Putamen (tissue), 1 donor: ENCODE measurements at regions not wholly inside any gene's neighbourhood (a gene's known extent, or its start where the extent isn't known, plus 50 kb on each side); places are given as distances from the start of the nearest gene placed in this dataset.

ENCODE experiments used
- DNase-seq: peaks from one replicate; pipeline ENCODE4 v3.0.0-alpha.2; 2016; ENCODE audit warnings: low spot score

DNA sequence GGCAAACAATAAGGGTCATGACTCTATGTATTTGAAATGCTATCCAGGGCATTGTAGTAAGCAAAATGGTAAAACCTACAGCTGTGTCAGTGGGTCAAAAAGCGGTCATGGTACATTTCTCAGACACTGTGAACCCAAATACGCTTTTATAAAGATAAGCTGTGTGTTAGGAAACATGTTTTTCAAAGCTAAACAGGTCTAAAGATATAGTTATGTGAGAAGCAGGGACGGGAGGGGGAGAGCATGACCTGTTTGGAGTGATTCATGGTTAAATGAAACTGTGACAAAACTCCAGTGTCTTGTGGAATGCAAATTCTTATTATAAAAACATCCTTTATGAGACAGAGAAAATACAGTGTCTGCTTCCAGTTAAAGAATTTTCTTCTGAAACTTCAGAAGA lies 205.4 kb upstream of the BMP2 start:
- DNase-seq, result no peak

DNA sequence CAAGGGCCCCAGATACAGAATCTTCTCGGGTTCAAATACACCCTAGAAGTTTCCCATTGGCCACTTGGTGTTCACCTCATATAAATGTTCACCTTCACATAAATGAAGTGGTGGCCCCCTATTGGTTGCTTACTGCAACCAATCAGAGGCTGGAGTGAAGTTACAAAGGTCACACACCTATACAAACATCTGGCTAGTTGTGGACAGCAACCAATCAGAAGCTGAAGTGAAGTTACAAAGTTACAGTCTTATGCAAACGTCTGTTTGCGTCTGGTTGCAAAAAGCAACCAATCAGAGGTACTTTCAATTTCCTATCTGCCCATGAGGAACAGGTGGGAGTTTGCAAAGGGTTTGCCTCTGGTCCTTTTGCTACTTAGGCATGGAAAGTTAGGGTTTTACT lies 206.5 kb upstream of the BMP2 start:
- DNase-seq, result no peak

DNA sequence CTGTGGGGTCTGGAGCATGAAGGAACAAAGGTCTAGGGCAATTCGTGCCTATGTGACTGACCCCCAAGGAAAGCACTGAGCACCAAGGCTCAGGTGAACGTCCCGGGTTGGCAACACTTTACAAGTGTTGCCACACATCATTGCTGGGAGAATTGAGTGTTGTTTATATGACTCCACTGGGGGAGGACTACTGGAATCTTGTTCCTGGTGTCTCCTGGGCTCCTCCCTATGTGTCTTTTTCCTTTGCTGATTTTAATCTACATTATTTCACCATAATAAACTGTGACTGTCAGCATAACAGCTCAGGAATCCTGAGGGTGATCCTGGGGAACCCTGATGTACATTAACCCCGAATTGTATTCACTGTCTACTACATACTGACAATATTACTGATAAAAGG lies 207.7 kb upstream of the BMP2 start:
- no peak for DNase-seq

DNA sequence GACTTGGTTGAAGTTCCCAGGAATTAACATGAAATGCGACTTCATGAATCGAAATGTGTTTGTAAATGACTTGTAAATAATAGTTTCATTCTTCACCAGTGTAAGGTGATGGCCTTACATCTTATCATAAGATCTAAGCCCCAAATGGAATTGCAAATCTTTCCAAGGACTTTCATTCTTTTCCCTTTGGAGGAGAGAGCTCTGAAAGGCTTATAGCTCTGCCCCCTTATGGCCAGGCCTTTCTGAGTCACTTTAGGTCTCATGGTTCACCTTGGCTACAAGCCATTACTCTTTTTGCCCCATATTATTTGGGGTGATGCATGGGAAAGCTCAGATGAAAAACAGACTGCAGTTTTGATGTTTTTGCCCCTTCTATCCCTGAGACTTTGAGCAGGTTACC lies 209.1 kb upstream of the BMP2 start:
- DNase-seq, result no peak

- DNase-seq, result no peak
These were observed 233.6 kb upstream of the BMP2 start for GRCh38 chr20:6533761-6534479.

DNA sequence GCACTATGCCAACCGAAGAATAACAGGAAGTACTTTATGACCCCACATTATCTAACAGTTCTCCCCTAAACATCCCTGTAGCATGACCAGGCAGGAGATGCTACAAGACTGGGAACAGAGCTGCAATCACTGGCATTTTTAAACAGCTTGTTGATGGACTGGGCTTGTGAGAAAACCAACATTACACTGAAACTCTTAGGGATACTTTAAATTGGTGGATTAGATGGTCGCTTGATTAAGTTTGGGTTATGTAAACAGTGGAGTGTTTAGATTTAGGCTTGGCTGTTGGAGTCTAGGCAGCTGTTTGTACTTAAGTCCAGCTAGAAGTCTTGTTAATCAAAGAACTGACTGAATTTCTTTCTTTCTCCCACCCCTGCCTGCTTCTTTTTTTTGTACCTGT lies 234.1 kb upstream of the BMP2 start:
- DNase-seq, result no peak

DNA sequence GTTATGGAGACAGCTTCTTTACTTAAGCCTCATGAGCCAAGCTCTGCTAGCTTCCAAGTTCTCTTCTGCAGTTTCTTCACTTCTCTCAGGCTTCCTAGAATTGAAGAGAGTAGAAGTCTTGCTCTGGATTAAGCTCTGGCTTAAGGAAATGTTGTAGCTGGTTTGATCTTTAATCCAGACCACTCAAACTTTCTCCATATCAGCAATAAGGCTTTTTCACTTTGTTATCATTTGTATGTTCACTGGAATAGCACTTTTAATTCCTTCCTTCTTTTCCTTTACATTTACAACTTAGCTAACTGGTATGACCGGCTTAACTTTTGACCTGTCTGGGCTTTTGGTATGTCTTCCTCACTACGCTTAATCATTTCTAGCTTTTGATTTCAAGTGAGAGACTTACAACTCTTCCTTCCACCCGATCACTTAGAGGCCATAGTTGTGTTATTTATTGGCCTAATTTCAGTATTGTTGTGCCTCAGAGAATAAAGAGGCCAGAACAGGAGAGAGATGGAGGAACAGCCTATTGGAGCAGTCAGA lies 236.6 kb upstream of the BMP2 start:
- no peak for DNase-seq

- no peak for DNase-seq
These were observed 237.2 kb upstream of the BMP2 start for GRCh38 chr20:6530254-6530653.

- no peak for DNase-seq
These were observed 241.8 kb upstream of the BMP2 start for GRCh38 chr20:6525447-6526303.

DNA sequence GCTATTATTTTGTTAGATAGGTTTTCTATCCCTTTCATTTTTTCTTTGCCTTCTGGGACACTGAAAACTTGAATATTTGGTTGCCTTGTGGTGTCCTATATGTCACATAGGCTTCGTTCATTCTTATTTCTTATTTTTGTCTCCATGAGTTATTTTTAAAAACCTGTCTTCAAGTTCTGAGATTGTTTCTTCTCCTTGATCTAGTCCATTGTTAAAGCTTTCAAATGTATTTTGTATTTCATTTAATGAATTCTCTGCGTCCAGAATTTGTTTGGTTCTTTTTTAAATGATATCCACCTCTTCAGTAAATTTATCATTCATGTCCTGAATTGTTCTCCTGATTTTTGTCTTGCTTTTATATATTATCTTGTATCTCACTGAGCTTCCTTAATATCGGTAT lies 243.2 kb upstream of the BMP2 start:
- DNase-seq, result no peak

DNA sequence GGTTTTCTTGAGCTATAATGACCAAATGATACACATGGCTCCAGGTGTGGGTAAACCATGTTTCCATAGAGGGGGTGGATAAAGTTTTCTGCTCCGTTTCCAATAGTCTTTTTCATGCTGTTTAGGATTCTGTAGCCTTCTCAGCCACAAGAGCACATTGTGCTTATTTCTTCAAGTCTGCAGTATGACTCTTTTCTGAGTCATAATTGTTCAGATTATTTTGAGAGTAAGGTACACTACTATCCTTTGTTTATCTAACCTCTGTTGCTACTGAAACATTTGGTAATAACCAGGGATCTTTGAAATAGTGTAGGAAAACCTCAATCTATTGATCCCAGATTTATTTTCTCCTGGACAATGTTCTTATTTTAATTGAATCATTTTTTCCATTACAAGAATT lies 247.9 kb upstream of the BMP2 start:
- DNase-seq, result no peak

GRCh38 chr20:6515261-6515660 lies 252.2 kb upstream of the BMP2 start:
- DNase-seq, result no peak

GRCh38 chr20:6513599-6513998 lies 253.9 kb upstream of the BMP2 start:
- no peak for DNase-seq

GRCh38 chr20:6509374-6509773 lies 258.1 kb upstream of the BMP2 start:
- DNase-seq, result no peak

DNA sequence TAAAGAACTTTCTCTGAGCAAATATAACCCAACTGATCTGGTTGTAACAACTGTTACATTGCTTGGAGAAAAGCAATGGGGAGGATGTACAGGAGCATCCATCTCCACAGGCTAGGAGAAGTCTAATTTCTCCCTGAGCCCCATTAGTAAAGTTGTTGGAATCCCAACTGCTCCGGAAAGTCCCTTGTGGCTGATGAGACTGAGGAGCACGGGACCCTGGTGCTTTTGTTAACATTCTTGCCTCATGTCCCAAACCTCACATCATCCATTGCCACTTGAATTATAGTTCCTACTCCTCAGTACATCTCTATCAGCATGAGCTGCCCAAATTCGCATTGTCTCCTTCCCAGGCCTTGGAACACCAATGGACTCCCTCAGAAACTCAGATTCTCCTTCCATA lies 260.6 kb upstream of the BMP2 start:
- DNase-seq, result no peak

- no peak for DNase-seq
These were observed 262.7 kb upstream of the BMP2 start for GRCh38 chr20:6504826-6505225.

GRCh38 chr20:6504179-6504578 lies 263.3 kb upstream of the BMP2 start:
- no peak for DNase-seq

DNA sequence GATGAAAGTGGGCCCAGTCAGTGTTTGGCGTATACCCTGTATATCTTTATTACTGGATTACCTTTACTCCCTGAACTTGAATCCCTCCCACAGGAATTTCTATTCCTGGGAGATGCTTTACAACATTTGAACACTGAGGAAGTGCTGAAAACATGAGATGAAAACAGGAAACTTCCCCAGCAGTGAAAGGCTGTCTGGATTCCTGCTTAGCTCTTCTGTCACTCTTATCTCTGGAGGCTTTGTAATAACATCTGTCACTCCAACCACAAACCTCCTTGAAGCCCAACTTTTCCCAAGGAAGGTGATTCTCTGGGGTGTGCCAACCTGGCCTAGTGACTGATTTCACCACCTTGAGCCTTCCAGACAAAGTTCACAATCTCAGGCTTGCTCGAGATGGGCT lies 264.5 kb upstream of the BMP2 start:
- no peak for DNase-seq

GRCh38 chr20:6502219-6502618 lies 265.3 kb upstream of the BMP2 start:
- DNase-seq, result no peak

DNA sequence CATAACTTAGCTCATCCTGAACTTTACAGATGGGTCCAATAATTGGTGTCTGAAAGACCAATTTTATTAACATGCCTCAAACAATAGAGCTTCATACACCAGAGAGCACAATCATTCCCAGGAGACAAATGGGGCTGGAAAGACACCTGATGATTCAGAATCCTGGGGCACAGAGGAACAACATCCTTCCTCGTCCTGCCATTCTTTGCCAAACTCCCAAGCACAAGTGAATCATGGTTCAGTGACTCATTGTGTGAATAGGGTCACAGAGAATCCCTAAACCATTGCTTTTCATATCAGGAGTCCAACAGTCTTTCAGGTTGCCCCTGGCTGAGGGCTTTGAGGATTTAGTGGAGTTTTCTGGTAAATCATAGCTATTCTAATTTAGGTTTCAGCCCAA lies 266.4 kb upstream of the BMP2 start:
- DNase-seq, result no peak

DNA sequence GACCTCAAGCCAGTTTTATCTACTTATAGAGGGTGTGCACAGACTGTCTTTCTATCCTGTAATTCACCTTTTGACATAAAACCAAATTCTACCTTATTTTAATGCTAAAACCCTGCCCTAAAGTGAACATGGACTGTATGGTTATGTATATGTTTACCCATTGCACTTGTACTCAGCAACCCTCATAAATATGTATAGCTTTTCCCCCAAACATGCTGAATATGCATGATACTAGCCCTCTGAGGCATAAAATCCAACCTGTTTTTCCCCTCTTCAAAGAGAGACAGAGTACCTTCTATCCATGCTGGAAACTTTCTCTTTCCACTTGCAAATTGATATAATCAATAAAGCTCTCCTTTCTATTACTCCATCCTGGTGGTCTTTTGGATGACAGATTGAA lies 267.9 kb upstream of the BMP2 start:
- DNase-seq, result no peak

DNA sequence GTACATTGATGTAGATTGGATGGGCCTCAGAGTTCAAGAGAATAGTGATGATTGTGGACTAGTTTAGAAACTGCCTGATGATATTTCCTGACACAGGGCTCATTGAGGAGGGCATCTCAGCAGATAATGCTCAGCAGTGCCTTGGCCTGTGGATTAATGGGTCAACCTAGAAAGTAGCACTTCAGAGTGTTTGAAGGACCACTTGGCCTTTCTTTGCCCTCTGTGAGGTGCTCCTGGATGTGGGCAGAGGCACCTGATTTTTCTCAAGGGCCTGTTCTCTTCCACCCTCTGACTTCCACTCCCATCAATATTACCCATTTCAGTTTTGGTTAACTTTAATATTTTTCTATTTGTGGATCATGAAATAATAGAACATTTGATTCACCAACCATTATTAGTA lies 270.6 kb upstream of the BMP2 start:
- no peak for DNase-seq

DNA sequence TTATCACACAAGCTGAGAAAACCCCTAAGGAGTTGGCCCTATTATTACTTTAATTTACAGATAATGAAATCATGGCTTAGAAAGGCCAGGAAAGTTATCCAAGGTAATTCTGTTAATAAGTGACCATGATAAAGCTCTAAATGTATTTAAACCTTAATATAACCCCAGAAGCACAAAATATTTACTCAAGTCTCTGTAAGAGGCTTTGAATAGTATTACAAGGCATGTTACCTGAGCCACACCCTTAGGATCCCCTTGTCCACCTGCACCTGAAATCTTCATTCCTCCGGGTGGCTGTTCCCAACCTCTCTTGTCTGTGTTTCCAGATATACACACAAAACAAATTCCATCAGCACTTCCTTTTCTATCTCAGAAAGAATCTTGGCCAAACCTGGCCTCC lies 271.6 kb upstream of the BMP2 start:
- DNase-seq, result no peak
